ENCODE measurements at regions not wholly inside any gene's neighbourhood (a gene's known extent, or its start where the extent isn't known, plus 50 kb on each side); places are given as distances from the start of the nearest gene placed in this dataset.

DNA sequence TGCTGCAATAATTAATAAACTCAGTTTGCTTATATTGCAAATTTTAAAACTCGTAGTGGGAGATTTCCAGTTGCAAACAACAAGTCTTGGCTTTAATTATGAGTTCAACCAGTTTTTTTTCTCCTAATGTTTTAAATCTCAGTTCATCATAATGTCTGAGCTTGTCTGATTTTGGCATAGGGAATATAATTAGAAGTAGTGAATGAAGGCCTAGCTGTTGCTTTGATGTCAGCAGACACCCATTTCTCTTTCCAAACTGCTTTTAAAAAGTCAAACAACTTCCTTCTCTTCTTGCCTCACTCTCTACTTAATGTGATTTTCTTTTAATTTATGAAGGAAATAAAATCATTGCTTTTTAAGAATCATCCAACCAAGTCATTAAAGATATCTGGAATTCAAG, 1462.1 kb downstream of the DPP10 start:
- H3K36me3 Mint-ChIP-seq (ENCODE audit: low read depth): no peaks in the 10 kb centered on the region
- POLR2A ChIA-PET: no interaction called here
- no peaks in the 10 kb centered on the region for H3K4me1 Mint-ChIP-seq (ENCODE audit: low read depth)

DNA sequence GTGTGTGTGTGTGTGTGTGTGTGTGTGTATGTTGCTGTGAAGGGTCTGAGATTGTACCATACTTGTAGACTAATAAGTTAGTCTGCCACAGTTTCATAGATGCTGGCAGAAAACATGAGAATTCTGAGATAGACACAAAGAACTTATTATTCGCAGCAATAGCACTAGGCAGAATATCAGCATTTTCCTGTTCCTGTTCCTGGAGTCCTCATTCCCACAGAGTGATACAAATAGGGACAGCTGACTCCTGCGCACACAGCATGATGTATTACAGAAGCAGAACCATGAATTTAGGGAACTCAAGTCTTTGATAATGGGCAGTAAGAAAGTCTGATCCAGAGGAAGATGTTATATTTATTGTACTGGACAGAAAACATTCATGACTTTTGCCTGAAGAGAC, 1466.3 kb downstream of the DPP10 start:
- no peak overlapping the region for H3K4me3 ChIP-seq (ENCODE audit: low read length)
- Mint-ChIP-seq H3K36me3 (ENCODE audit: low read depth) (no peaks in the 10 kb centered on the region), H3K4me3 (no peak overlapping the region), H3K4me1 (ENCODE audit: low read depth) (no peaks in the 10 kb centered on the region), H3K27me3 (no peaks in the 10 kb centered on the region), H3K9me3 (peaks cover 14% of the 10 kb centered on the region), H3K27ac (no peak overlapping the region)
- TF ChIP-seq, protein P1, sequence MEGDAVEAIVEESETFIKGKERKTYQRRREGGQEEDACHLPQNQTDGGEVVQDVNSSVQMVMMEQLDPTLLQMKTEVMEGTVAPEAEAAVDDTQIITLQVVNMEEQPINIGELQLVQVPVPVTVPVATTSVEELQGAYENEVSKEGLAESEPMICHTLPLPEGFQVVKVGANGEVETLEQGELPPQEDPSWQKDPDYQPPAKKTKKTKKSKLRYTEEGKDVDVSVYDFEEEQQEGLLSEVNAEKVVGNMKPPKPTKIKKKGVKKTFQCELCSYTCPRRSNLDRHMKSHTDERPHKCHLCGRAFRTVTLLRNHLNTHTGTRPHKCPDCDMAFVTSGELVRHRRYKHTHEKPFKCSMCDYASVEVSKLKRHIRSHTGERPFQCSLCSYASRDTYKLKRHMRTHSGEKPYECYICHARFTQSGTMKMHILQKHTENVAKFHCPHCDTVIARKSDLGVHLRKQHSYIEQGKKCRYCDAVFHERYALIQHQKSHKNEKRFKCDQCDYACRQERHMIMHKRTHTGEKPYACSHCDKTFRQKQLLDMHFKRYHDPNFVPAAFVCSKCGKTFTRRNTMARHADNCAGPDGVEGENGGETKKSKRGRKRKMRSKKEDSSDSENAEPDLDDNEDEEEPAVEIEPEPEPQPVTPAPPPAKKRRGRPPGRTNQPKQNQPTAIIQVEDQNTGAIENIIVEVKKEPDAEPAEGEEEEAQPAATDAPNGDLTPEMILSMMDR (IDR thresholded peaks at IDR 0.05): no peak
- no peak overlapping the region for H3K27ac ChIP-seq (ENCODE audit: low read depth in 1 of 2, low read length in 2 of 2)
- intact Hi-C loops (cut with DNase I, micrococcal nuclease): no loop called here
- no peak for DNase-seq
- CTCF ChIA-PET: no interaction called here
- no peaks in the 10 kb centered on the region for H3K27me3 ChIP-seq (ENCODE audit: control insufficient read depth in 1 of 2, insufficient read depth in 2 of 2, low read length in 2 of 2)
- no peaks in the 10 kb centered on the region for H3K4me1 ChIP-seq (ENCODE audit: insufficient read depth, low read length)
- H3K9me3 ChIP-seq (ENCODE audit: control insufficient read depth in 1 of 2, insufficient read depth in 1 of 2, low read length in 2 of 2): peaks cover 4 to 15% of the 10 kb centered on the region in 2 experiments
- no peaks in the 10 kb centered on the region for H3K36me3 ChIP-seq (ENCODE audit: insufficient read depth, low read length)
- POLR2A ChIA-PET: no interaction called here
- no peak for ATAC-seq (ENCODE audit: poor library complexity)

More for the DNA sequence above, 1462.1 kb downstream of the DPP10 start:
- Histone ChIP-seq H3K27ac (ENCODE audit: low read depth in 1 of 2, low read length in 2 of 2) (no peak overlapping the region), H3K4me3 (ENCODE audit: low read length) (no peak overlapping the region), H3K9me3 (ENCODE audit: control insufficient read depth in 1 of 2, insufficient read depth in 1 of 2, low read length in 2 of 2) (peaks cover 0 to 9% of the 10 kb centered on the region in 2 experiments), H3K4me1 (ENCODE audit: insufficient read depth, low read length) (no peaks in the 10 kb centered on the region), H3K27me3 (ENCODE audit: control insufficient read depth in 1 of 2, insufficient read depth in 2 of 2, low read length in 2 of 2) (no peaks in the 10 kb centered on the region), H3K36me3 (ENCODE audit: insufficient read depth, low read length) (no peaks in the 10 kb centered on the region)
- Mint-ChIP-seq H3K9me3 (peaks cover 19% of the 10 kb centered on the region), H3K27ac (no peak overlapping the region), H3K27me3 (no peaks in the 10 kb centered on the region), H3K4me3 (no peak overlapping the region)
- TF ChIP-seq, protein P1 (IDR thresholded peaks at IDR 0.05): no peak
- ATAC-seq (ENCODE audit: poor library complexity): no peak
- CTCF ChIA-PET: no interaction called here
- intact Hi-C loops (cut with DNase I, micrococcal nuclease): no loop called here
- no peak for DNase-seq

DNA sequence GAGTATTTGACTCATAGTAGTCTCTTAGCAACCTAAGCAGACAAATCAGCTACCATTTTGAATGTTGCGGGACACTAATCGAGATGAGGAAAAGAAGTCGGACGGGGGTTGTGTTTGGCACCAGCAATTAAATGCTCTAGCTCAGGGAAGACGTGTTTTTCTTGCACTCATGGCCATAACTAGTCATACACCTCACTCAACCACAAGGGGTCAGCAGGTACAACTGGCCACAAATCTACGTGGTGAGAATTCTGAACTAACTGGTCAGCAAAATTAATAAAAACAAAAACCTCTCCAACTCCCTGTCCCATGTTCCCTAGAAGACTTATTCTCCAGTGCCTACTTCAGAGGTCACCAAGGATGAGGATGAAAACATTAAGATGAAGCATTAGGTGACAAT, 1467.8 kb downstream of the DPP10 start:
- H3K27ac ChIP-seq (ENCODE audit: low read depth in 1 of 2, low read length in 2 of 2): no peak overlapping the region
- no peaks in the 10 kb centered on the region for H3K27me3 Mint-ChIP-seq
- POLR2A ChIA-PET: no interaction called here
- TF ChIP-seq, protein P1 (IDR thresholded peaks at IDR 0.05): no peak
- no peak overlapping the region for H3K4me3 ChIP-seq (ENCODE audit: low read length)
- no peak overlapping the region for H3K27ac Mint-ChIP-seq
- H3K4me3 Mint-ChIP-seq: no peak overlapping the region
- no peaks in the 10 kb centered on the region for H3K36me3 Mint-ChIP-seq (ENCODE audit: low read depth)
- H3K9me3 ChIP-seq (ENCODE audit: control insufficient read depth in 1 of 2, insufficient read depth in 1 of 2, low read length in 2 of 2): peaks cover 8 to 15% of the 10 kb centered on the region in 2 experiments
- no peaks in the 10 kb centered on the region for H3K27me3 ChIP-seq (ENCODE audit: control insufficient read depth in 1 of 2, insufficient read depth in 2 of 2, low read length in 2 of 2)
- CTCF ChIA-PET: no interaction called here
- intact Hi-C loops (cut with DNase I, micrococcal nuclease): no loop called here
- DNase-seq (no peak), ATAC-seq (ENCODE audit: poor library complexity) (no peak)
- peaks cover 8% of the 10 kb centered on the region for H3K9me3 Mint-ChIP-seq
- H3K36me3 ChIP-seq (ENCODE audit: insufficient read depth, low read length): no peaks in the 10 kb centered on the region
- no peaks in the 10 kb centered on the region for H3K4me1 Mint-ChIP-seq (ENCODE audit: low read depth)
- H3K4me1 ChIP-seq (ENCODE audit: insufficient read depth, low read length): no peaks in the 10 kb centered on the region
